Right kidney (tissue), 1 donor: ENCODE measurements at regions not wholly inside any gene's neighbourhood (a gene's known extent, or its start where the extent isn't known, plus 50 kb on each side); places are given as distances from the start of the nearest gene placed in this dataset.
"Not testable (repeated sequence)": the region's sequence is repeated elsewhere in the genome, so short reads cannot be mapped to it uniquely, and the experiment has no call there.

Experiments used
- DNase-seq: peaks from one replicate; pipeline ENCODE4 v3.0.0-alpha.2; 2016

DNA sequence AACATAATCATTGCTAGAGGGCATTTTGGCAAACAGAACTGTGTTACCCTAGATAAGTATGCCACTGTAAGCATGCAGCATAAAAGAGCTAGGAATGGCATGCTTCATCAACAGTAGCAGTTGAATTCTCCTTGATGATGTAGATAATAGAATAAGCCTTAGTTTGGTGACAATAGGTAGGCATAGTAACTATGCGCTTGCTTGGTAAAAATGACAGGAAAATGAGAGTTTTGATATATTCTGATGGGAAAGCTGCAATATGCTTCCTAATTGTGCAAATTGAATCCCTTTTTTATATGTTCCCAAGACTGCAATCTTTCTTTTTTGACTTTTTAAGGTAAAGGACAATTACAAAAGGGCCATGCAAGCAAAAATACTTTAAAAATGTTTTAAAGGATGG, 930.9 kb upstream of the FAM98A start:
- DNase-seq: no peak

DNA sequence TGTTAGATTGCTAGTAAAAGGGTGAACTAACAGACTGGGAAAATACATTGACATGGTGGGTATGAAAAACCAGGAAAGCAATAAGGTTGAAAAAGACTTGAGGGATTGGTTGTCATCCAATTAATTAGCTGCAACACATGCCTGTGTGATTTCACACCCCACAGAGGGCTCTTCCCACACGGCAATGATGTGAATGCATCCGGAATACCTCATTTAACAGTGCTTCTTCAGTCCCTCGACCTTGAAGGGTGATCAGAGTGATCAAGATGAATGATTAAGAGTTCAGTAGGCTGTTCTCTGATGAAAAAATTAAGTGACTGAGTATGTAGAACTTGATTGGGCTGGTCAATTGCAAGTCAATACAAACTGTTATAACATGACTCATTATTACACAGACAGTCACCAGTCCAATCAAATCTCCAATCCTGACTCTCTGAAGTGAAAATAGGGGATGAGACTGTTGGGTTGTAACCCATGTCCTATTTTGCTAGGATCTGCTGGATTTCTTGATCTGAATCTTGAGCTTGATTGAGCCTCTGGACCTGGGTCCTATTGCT, 924.9 kb upstream of the FAM98A start:
- no peak for DNase-seq

DNA sequence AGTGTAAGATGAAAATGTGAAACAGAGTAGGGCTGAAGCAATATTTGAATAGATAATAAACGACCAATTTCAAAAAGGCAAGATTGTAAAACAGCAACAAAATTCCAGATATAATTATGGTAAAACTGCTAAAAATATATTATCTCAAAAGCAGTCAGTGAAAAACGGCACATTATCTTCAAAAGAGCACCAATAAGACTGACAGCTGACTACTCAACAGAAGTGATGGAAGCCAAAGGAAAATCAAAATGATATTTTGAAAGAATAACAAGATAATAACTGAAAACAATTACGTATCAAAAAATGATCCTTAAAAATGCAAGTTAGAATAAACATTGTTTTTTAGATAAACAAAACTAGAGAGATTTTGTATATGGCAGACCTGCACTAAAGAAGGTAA, 920.6 kb upstream of the FAM98A start:
- DNase-seq: no peak

DNA sequence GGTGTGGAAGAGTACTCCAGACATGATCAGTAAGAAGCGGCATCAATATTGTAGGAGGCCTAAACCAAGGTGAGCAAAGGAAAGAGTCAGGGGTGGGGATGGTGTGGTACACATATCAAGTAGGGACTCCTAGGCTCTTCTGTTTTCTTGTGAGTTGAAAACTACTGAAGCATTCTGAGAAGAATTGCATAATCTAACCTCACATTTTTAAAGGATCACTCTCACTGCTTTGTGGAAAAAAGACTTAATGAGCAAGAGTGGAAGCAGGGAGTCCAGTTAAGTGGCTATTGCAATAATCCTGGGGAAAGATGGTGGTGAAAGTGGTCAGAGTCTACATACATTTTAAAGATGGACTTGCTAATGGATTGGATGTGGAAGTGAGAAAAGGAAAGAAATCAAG, 899.5 kb upstream of the FAM98A start:
- no peak for DNase-seq

DNA sequence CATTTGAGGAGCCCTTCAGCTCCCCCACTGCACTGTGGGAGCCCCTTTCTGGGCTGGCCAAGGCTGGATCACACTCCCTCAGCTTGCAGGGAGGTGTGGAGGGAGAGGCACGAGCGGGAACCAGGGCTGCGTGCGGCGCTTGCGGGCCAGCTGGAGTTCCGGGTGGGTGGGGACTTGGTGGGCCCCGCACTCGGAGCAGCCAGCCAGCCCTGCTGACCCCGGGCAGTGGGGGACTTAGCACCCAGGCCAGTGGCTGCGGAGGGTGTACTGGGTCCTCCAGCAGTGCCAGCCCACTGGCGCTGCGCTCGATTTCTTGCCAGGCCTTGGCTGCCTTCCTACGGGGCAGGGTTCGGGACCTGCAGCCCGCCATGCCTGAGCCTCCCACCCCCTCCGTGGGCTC, 895.1 kb upstream of the FAM98A start:
- not testable (repeated sequence) for DNase-seq

DNA sequence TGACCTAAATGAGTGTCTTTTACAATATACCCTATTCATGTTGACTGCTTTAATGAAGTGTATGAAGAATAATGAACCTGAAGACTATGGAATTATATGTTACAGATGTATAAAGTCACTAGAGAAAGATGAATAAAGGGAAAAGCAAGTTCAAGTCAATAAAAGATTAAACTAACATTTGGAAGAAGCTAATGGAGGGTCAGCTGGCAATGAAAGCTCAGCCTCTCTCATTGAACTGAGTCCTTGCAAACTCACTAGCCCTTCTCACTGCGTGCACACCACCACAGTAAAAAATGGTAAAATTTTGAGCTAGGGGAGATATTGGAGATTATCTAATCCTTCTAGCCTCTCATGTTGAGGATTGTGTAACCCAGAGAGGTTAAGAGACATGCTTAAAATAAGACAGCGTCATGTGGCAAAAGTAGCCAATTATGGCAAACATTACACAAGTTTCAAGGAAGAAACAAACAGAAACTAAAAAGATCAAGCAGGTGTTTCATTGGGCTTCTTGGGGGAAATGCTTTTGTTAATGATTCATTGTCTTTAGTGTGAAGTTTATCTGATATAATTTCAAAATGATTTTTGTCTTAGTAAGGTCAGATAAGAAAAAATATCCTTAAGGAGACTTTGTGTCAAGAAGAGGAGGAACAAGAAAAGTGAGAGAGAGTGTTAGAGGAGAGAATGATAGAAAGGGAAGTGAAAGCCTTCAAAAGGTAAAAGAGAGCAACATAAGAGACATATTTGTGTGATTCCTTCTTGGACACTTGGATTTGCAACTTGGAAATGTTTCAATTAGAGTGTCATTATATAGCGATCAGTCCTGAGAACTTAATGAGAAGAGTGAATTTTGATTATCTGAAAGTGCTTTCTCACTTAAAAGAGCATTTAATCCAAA, 893.7 kb upstream of the FAM98A start:
- DNase-seq: no peak

DNA sequence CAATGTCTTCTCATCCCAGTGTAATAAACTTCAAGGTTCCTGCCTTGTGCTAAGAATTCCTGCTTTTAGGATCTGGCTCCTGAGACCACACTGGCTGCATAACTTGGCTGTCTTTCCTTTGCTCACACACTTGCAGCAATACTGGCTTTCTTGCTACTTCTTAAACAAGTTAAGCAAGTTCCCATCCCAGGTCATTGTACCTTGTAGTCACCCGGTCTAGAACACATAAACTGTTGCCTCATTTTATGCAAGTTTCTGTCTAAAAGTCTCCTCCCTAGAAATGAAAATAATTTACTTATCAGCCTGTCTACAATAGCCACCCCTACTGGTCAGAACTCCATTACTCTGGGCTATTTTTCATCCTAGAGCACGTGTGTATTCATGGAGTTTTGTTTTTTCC, 887.9 kb upstream of the FAM98A start:
- DNase-seq: no peak

DNA sequence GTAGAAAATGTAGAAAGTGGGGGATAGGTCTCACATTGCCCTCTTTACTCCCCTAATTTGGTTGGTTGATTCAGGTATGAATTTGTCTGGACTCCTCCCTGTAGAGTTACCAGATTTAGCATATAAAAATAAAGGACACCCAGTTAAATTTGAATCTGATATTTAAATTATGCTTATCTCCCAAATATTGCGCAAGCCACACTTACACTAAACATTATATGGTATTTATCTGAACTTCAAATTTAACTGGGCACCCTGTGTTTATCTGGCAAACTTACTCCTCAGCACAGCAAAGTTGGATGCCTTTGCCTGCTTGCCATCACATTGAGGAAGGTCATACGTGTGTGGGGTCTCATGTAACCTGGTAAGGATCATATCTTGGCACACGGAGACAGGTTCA, 882.4 kb upstream of the FAM98A start:
- DNase-seq: no peak

DNA sequence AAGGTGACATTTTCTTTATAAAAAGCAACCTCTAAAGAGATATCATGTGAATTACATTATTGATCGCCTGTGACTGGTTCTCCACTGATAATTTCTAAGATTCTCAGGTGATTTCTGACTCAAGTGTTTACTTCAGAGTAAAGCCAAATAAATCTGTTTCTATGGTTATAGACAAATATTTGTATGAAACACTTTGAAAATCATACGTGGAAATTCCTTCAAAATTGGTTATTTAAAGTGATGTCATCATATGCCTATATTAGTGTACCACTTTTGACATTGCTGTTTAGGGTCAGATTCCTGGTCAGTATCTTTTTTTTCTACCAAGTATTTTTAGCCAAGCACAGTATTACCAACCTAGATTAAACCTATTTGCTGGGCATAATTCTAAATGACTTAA, 881.3 kb upstream of the FAM98A start:
- no peak for DNase-seq

DNA sequence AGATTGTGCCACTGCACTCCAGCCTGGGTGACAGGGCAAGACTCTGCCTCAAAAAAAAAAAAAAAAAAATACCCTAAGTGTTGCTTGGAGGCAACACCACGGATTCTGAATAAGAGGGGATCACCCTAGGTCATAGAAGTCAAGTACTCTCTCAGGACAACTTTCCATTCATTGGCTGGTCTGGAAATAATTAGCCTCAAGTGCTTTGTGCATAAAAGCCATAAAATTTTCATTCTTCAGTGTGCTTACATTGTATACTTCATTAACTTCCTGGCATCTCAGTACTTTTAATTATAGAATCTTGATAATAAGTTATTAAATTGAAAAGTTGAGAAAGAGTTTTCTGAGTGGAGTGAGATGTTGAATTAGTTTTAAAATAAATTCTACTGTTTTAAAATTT, 876.1 kb upstream of the FAM98A start:
- DNase-seq: no peak

DNA sequence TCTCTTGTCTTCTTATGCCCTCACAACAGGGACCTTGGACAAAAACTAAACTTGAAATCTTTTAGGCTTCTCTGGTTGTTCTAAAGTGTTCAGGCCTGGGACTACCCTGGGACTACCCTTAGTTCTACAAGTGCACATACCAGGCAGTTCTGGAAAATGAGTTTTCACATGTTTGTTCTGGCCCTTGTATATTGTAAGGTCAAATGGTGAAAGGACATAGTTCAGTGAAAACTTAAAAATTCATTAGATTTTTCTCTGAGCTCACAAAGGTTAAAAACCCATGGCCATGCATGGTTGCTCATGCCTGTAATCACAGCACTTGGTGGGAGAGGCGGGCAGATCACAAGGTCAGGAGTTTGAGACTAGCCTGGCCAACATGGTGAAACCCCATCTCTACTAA, 875.5 kb upstream of the FAM98A start:
- DNase-seq: no peak

DNA sequence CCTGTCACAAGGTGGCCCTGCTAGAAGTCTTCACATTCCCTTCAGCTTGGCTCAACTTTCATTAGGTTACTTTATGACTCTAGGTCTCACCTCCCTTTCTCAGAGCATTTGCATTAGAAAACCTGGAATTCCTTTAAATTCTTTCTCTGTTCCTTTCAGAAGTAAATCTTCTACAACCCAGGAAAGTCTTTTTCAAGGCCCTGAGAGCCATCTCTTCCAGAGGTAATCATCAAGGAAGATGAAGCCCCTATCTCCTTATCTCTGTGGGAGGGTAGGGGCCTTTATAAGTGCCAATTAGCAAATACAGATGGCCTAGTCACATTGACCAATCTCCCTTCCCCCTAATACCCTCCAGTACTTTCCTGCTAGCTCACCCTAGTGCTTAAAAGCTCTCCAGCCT, 848.0 kb upstream of the FAM98A start:
- no peak for DNase-seq

DNA sequence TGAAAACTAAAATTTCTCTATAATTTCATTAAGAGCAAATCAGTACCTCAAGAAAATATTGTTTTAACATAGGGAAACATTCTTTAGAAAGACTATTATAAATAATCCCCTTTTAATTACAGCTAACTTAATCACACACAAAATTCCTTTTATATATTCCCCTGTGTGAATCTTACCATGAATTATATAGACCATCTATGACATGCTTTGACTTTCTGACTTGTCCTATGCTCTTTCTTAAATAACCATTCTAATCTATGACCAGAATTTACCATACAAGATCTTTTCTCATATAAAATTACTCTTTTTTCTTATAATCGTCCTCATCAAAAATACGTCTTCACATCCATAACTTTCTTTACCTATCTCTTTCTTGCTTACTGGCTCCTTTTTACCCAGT, 824.2 kb upstream of the FAM98A start:
- no peak for DNase-seq

DNA sequence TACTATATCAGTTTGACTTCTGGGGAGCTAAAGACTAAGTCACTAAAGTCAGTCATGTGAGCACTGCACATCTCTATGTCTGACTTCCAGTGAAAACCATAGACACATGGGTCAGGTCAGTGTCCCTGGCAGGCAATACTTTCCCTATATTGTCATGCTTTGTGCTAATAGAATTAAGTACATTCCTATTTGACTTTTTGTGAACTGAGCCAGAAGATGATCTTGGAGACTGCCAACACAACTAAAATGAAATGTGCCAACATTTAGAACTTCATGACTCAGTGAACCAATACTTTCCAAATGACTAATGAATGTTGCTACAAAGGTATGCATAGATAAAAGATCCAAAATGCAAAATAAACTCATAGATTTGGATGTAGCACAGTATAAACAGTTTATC, 820.8 kb upstream of the FAM98A start:
- DNase-seq: no peak

DNA sequence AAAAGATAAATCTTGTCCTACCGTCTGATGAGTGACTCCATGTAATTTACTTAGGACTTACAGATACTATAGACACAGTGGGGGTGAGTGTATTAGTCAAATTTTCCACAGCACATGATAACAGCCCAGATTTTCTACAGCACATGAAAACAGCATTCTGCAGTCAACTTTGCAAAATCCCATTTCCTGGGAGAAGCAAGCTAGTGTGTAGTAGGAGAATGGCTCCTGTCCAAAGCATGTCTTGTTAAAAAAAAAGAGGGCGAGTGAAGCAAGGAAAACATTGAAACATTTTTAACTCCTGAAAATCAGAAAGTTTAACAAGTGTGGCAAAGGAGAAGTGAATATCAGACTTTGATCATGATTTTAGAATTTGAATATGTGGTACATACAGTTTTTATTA, 817.8 kb upstream of the FAM98A start:
- no peak for DNase-seq

DNA sequence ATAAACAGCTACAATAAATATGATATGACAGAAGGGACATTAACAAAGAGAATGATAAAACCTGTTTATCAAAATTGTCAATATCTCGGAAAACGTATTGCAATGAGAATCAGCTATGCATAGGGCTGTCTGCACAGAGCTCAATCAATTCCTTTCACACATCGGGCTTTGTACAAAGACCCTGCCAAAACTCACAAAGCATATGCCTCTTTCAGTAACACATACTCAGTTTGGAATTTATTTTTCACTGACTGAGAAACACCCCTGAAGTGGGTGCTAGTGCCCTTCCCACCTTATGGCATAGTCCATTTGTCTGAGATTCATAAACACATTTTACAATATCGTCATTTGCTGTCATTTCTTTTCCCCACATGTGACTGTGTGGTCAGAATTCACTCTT, 815.8 kb upstream of the FAM98A start:
- DNase-seq: no peak

DNA sequence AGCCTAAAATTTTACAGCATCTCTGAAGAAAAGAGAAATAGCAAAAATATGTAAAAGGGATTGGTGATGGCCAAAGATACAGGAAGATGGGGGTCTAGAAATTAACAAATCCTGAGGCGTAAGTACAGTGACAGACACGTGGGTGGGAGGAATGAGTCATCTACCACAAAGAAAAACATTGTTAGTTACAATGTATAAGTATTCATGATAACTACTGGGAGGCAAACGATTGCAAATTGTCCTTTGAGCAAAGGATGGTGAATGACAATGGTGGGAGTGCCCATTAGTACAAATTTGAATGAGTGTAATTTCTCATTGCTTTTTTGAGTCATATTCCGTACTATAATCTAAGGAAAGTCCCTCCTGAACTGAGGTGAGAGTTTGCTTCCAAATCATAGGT, 809.0 kb upstream of the FAM98A start:
- DNase-seq: no peak

DNA sequence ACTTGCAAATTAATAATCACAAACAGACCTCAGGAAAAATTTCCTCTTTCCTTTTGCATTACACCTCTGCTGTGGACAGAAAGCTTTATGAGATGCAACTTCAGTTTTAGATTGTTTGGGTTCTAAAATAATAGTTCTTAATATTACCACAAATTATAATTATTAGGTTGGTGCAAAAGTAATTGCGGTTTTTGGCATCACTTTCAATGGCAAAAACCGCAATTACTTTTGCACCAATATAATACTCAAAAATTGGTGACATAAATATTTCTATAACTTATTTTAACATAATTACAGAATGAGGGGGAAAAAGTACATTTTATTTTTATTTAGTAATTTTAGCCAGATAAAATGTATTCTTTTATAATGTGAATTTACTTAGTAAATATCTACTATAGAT, 804.4 kb upstream of the FAM98A start:
- no peak for DNase-seq

DNA sequence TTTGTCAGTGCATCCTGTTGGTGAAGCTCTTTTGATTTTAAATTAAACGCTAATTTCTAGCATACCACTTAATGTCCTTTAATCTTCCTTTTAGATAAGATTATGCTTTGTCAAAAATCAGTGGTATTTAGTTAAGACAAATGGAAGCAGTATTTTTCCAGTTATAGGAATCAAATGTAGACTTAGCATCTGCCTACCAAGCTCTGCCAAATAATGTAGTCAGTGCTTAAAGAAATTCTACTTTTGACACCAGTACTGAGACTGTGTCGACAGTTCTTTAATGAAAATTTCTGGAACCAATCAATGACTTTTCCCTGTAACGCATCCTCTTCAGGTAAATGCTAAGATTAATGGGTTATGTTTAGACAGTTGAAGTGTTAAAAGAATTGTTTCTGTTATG, 803.3 kb upstream of the FAM98A start:
- DNase-seq: no peak

DNA sequence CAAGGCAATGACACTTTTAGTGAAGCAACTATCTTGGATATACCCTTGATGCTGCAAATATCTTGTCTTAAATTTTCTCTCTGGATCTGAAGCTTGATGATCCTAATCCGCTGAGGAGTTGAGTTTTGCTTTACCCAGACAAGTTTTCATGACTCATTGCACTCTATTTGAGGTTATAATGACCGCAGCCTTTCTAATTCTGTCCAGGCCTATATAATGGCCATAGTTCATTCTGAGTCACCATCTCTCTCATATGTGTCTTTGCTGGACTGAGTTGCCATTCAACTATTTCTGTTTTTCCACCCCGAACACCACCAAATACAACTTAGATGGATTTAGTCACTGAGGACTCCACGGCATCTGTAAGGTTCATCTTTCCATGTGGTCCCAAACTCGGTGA, 802.1 kb upstream of the FAM98A start:
- no peak for DNase-seq

DNA sequence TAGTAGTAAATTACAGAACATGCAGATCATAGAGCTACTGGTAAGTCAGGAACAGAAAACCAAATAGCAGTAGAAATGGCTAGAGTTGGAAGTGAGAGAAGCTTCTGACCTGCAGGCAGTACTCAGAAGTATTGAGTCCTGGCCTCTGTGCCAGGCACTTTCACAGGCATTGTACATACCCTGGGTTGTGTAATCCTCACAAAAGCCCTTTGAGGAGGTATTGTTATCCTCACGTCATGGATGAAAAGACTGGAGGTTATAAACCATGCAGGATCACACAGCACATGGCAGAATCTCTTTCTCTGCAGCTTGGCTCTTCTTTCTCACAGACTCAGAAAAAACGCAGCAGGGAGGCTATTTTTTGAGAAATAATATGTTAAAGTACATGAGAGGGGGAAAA, 789.3 kb upstream of the FAM98A start:
- no peak for DNase-seq

DNA sequence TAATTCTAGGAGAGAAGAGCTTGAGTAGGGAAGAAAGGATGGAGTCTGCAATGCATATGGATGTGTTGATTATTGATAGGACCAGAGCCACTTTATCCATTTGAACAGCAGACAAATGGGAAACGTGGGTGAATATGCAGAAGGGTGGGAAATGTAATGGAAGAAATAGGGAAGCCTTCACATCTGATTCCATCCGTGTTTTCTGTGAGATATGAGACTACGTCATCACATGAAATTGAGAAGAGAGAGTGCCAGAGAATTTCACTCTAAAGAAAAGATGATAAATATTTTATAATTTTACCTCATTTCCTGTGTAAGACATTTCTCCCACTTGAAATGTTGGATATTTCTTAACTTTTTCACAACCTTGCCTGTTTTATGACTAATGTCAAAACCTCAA, 788.4 kb upstream of the FAM98A start:
- DNase-seq: no peak

DNA sequence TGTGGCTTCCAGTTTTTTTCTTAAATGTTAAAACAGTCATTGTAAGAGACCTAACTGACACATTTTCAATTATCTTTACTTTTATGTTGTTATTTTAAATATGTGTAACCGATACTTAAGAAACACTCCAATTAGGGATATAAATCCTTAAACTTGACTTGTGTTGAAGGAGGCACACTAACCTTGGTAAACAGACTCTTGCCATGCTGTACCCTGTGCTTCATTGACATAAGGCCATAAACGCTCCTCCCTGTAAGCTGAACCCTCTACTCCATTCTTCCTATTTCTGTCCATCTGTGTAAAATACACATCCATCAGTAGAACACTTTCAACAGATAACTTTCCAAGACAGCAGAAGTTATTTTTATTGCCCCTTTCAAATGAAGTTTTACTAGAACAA, 780.5 kb upstream of the FAM98A start:
- DNase-seq: no peak

DNA sequence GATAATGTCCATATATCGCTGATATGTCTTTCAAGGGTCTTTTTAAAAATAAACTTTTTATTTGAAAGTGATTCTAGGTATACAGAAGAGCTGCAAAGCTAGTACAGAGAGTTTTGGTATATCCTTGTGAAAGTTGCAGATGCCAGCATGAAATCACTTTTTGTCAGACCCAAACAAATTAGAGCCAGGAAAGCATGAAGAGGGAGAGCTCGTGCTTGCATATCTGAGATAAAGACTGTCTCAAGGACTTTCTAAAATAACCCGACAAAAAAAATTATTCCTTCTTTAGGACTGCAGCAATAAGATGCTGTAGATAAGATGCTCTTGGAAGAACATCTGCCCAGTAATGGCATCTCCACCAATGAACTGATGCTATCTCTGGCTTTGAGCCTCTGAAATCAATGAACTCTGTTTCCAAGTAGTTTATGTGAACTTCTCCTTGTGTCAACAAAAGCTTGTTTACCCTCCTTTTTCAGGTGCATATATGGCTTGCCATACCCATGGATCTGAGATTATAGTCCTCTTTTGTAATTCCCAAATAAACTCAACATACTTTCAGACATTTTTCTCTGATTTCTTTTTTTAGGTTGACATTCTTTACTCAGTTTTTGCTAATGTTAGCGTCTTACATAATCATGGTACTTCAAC, 774.6 kb upstream of the FAM98A start:
- no peak for DNase-seq
